Progenitor cell of endocrine pancreas (in vitro differentiated cells): ENCODE measurements at regions not wholly inside any gene's neighbourhood (a gene's known extent, or its start where the extent isn't known, plus 50 kb on each side); places are given as distances from the start of the nearest gene placed in this dataset.

Source experiments
- DNase-seq: peaks from one replicate; pipeline ENCODE4 v3.0.0; 2021; ENCODE audit warnings: low spot score; ENCODE audit not compliant: unreplicated experiment
- H3K27ac Mint-ChIP-seq: 2 replicates; pipeline ENCODE4 v1.8.0; 2021; ENCODE audit warnings: mild to moderate bottlenecking, moderate library complexity, mixed read lengths
- H3K27me3 Mint-ChIP-seq: 2 replicates; pipeline ENCODE4 v1.8.0; 2021; ENCODE audit warnings: mixed read lengths
- H3K36me3 Mint-ChIP-seq: 2 replicates; pipeline ENCODE4 v1.8.0; 2022; ENCODE audit warnings: mixed read lengths; ENCODE audit not compliant: insufficient read depth
- H3K4me1 Mint-ChIP-seq: 2 replicates; pipeline ENCODE4 v1.8.0; 2021; ENCODE audit warnings: low read depth, mixed read lengths
- H3K4me3 Mint-ChIP-seq: 2 replicates; pipeline ENCODE4 v1.8.0; 2021; ENCODE audit warnings: low read depth, mild to moderate bottlenecking, moderate library complexity, mixed read lengths
- H3K9me3 Mint-ChIP-seq: 2 replicates; pipeline ENCODE4 v1.8.0; 2021; ENCODE audit warnings: low read depth, mixed read lengths
- CTCF ChIP-seq: fragments of 200-600 bp; sonication (generic); IDR thresholded peaks from one replicate; pipeline ENCODE4 v1.5.0; 2021; ENCODE audit warnings: antibody characterized with exemption, mild to moderate bottlenecking; ENCODE audit not compliant: unreplicated experiment

GRCh38 chr7:110210941-110211608, 879.9 kb upstream of the LRRN3 start:
- Mint-ChIP-seq H3K9me3 (peaks cover 31% of the 10 kb centered on the region), H3K36me3 (peaks cover 4% of the 10 kb centered on the region), H3K27me3 (no peaks in the 10 kb centered on the region), H3K4me1 (peaks cover 7% of the 10 kb centered on the region), H3K27ac (no peak overlapping the region), H3K4me3 (no peak overlapping the region)
- no peak for TF ChIP-seq CTCF
- DNase-seq, result no peak

- no peak for DNase-seq
- H3K4me3 Mint-ChIP-seq, result no peak overlapping the region
- no peaks in the 10 kb centered on the region for H3K27me3 Mint-ChIP-seq
- TF ChIP-seq CTCF, result no peak
- H3K27ac Mint-ChIP-seq, result no peak overlapping the region
- no peaks in the 10 kb centered on the region for H3K36me3 Mint-ChIP-seq
- peaks cover 13% of the 10 kb centered on the region for H3K9me3 Mint-ChIP-seq
- peaks cover 6% of the 10 kb centered on the region for H3K4me1 Mint-ChIP-seq
Measured at GRCh38 chr7:110224643-110225042, 866.3 kb upstream of the LRRN3 start.

- Mint-ChIP-seq H3K4me1 (peaks cover 8% of the 10 kb centered on the region), H3K27me3 (no peaks in the 10 kb centered on the region), H3K9me3 (no peaks in the 10 kb centered on the region), H3K36me3 (no peaks in the 10 kb centered on the region), H3K4me3 (no peak overlapping the region), H3K27ac (no peak overlapping the region)
- DNase-seq, result no peak
- no peak for TF ChIP-seq CTCF
Measured at GRCh38 chr7:110246118-110246517, 844.8 kb upstream of the LRRN3 start.

GRCh38 chr7:110253093-110253492, 837.8 kb upstream of the LRRN3 start:
- Mint-ChIP-seq H3K4me1 (peaks cover 16% of the 10 kb centered on the region), H3K27me3 (no peaks in the 10 kb centered on the region), H3K27ac (no peak overlapping the region), H3K4me3 (no peak overlapping the region), H3K36me3 (no peaks in the 10 kb centered on the region), H3K9me3 (peaks cover 3% of the 10 kb centered on the region)
- no peak for TF ChIP-seq CTCF
- DNase-seq, result no peak

- no peak for TF ChIP-seq CTCF
- H3K9me3 Mint-ChIP-seq, result peaks cover 9% of the 10 kb centered on the region
Measured at GRCh38 chr7:110257673-110258072, 833.3 kb upstream of the LRRN3 start.

More at GRCh38 chr7:110257673-110258072, 833.3 kb upstream of the LRRN3 start:
- no peak for DNase-seq
- Mint-ChIP-seq H3K36me3 (no peaks in the 10 kb centered on the region), H3K4me1 (peaks cover 3% of the 10 kb centered on the region), H3K27ac (no peak overlapping the region), H3K27me3 (no peaks in the 10 kb centered on the region), H3K4me3 (no peak overlapping the region)
